ENCODE measurements at regions not wholly inside any gene's neighbourhood (a gene's known extent, or its start where the extent isn't known, plus 50 kb on each side); places are given as distances from the start of the nearest gene placed in this dataset.

- H3K9me3 ChIP-seq (ENCODE audit: control insufficient read depth, low read length): no peaks in the 10 kb centered on the region
- Mint-ChIP-seq H3K27ac (no peak overlapping the region), H3K9me3 (peaks cover 6% of the 10 kb centered on the region), H3K4me1 (no peaks in the 10 kb centered on the region), H3K4me3 (no peak overlapping the region), H3K27me3 (ENCODE audit: insufficient read depth) (no peaks in the 10 kb centered on the region), H3K36me3 (ENCODE audit: low read depth) (no peaks in the 10 kb centered on the region)
- H3K27ac ChIP-seq (ENCODE audit: low read depth, low read length): no peak overlapping the region
- H3K27me3 ChIP-seq (ENCODE audit: control insufficient read depth, insufficient read depth, low read length, poor library complexity, severe bottlenecking): no peaks in the 10 kb centered on the region
- DNase-seq: no peak
- WGBS, 2 experiments (ENCODE audit: insufficient coverage in 1 of 2, insufficient read length in 1 of 2): 82% methylated on average over 1 of the region's 1 CpG; no CpG with 5 or more reads in 1 of the 2 experiments
- no peak for TF ChIP-seq CTCF (conservative IDR thresholded peaks at IDR 0.05)
- no peaks in the 10 kb centered on the region for H3K4me1 ChIP-seq (ENCODE audit: control insufficient read depth, insufficient read depth, low read length)
- H3K4me3 ChIP-seq (ENCODE audit: low read length): no peak overlapping the region
- no peak overlapping the region for H3K9ac ChIP-seq (ENCODE audit: extremely low read depth, low read length, poor library complexity, severe bottlenecking)
- H3K36me3 ChIP-seq (ENCODE audit: control insufficient read depth, insufficient read depth, low read length): no peaks in the 10 kb centered on the region
Observed at GRCh38 chr11:42727879-42728278, 583.9 kb upstream of the API5 start.

- H3K27ac ChIP-seq (ENCODE audit: low read depth, low read length): no peak overlapping the region
- Mint-ChIP-seq H3K27me3 (ENCODE audit: insufficient read depth) (no peaks in the 10 kb centered on the region), H3K36me3 (ENCODE audit: low read depth) (no peaks in the 10 kb centered on the region), H3K4me3 (no peak overlapping the region), H3K9me3 (peaks cover 3% of the 10 kb centered on the region), H3K27ac (no peak overlapping the region), H3K4me1 (peaks cover 11% of the 10 kb centered on the region)
- 86 to 97% methylated on average over 1 of the region's 1 CpG for WGBS, 2 experiments (ENCODE audit: insufficient coverage in 1 of 2, insufficient read length in 1 of 2)
- no peak for TF ChIP-seq CTCF (conservative IDR thresholded peaks at IDR 0.05)
- no peak overlapping the region for H3K4me3 ChIP-seq (ENCODE audit: low read length)
- no peaks in the 10 kb centered on the region for H3K27me3 ChIP-seq (ENCODE audit: control insufficient read depth, insufficient read depth, low read length, poor library complexity, severe bottlenecking)
- H3K4me1 ChIP-seq (ENCODE audit: control insufficient read depth, insufficient read depth, low read length): no peaks in the 10 kb centered on the region
- no peaks in the 10 kb centered on the region for H3K36me3 ChIP-seq (ENCODE audit: control insufficient read depth, insufficient read depth, low read length)
- DNase-seq: no peak
- H3K9me3 ChIP-seq (ENCODE audit: control insufficient read depth, low read length): no peaks in the 10 kb centered on the region
- no peak overlapping the region for H3K9ac ChIP-seq (ENCODE audit: extremely low read depth, low read length, poor library complexity, severe bottlenecking)
Observed at GRCh38 chr11:42762348-42762747, 549.4 kb upstream of the API5 start.

- H3K27me3 Mint-ChIP-seq (ENCODE audit: insufficient read depth): no peaks in the 10 kb centered on the region
- H3K4me1 Mint-ChIP-seq: peaks cover 12% of the 10 kb centered on the region
- H3K4me3 Mint-ChIP-seq: no peak overlapping the region
Observed at GRCh38 chr11:42764936-42765335, 546.9 kb upstream of the API5 start.

More at GRCh38 chr11:42764936-42765335, 546.9 kb upstream of the API5 start:
- no peaks in the 10 kb centered on the region for H3K36me3 Mint-ChIP-seq (ENCODE audit: low read depth)
- Histone ChIP-seq H3K27ac (ENCODE audit: low read depth, low read length) (no peak overlapping the region), H3K4me3 (ENCODE audit: low read length) (no peak overlapping the region), H3K9ac (ENCODE audit: extremely low read depth, low read length, poor library complexity, severe bottlenecking) (no peak overlapping the region), H3K27me3 (ENCODE audit: control insufficient read depth, insufficient read depth, low read length, poor library complexity, severe bottlenecking) (no peaks in the 10 kb centered on the region), H3K9me3 (ENCODE audit: control insufficient read depth, low read length) (no peaks in the 10 kb centered on the region), H3K36me3 (ENCODE audit: control insufficient read depth, insufficient read depth, low read length) (no peaks in the 10 kb centered on the region), H3K4me1 (ENCODE audit: control insufficient read depth, insufficient read depth, low read length) (no peaks in the 10 kb centered on the region)
- TF ChIP-seq CTCF (conservative IDR thresholded peaks at IDR 0.05): no peak
- 98 to 100% methylated on average over 1 to 2 of the region's 2 CpGs for WGBS, 2 experiments (ENCODE audit: insufficient coverage in 1 of 2, insufficient read length in 1 of 2)
- no peak for DNase-seq
- H3K9me3 Mint-ChIP-seq: no peaks in the 10 kb centered on the region
- no peak overlapping the region for H3K27ac Mint-ChIP-seq
